SKM-1 treated with dmso at 0.1 percent for 144 hours (cell line): ENCODE measurements at regions not wholly inside any gene's neighbourhood (a gene's known extent, or its start where the extent isn't known, plus 50 kb on each side); places are given as distances from the start of the nearest gene placed in this dataset.
"Not testable (repeated sequence)": the region's sequence is repeated elsewhere in the genome, so short reads cannot be mapped to it uniquely, and the experiment has no call there.

Source experiments
- DNase-seq: peaks from one replicate; lab custom pipeline; 2025; ENCODE audit not compliant: unreplicated experiment; lab: John Stamatoyannopoulos, UW

DNA sequence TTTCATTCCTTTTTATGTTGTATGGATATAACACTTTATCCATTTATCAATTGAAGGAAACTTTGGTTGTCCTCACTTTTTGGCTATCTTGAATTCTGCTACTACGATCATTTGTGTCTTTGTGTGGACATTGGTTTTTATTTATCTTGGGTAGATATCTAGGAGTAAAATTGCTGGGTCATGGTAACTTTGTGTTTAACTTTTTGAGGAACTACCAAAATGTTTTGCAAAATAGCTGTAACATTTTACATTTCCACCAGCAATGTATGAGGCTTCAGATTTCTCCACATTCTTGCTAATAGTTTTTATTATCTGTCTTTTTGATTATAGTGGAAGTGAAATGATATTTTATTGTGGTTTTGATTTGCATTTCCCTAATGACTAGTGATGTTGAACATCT, 55.6 kb downstream of the TLNRD1 start:
- DNase-seq = peak; percentile 14

DNA sequence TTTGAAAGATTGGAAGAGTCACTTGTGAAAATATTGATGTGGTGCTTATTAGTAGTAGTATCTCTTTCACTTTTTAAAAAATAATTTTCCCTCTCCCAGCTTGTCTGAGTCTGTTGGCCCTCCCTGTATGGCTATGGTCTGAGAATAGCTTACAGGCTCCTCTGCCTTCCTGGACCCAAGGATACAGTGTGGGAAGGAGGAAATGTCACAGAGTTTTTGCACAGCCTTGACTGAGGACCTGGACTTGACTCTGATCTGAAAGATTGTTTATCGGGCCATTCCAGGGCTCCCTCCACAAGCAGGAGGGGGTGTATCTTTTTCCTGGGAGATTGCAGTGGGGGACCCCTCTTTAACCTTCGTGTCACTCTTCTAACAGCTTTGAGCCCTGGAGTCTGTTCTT, 59.7 kb downstream of the TLNRD1 start:
- no peak for DNase-seq

GRCh38 chr15:81060907-81061306, 60.2 kb downstream of the TLNRD1 start:
- DNase-seq = peak; percentile 9

DNA sequence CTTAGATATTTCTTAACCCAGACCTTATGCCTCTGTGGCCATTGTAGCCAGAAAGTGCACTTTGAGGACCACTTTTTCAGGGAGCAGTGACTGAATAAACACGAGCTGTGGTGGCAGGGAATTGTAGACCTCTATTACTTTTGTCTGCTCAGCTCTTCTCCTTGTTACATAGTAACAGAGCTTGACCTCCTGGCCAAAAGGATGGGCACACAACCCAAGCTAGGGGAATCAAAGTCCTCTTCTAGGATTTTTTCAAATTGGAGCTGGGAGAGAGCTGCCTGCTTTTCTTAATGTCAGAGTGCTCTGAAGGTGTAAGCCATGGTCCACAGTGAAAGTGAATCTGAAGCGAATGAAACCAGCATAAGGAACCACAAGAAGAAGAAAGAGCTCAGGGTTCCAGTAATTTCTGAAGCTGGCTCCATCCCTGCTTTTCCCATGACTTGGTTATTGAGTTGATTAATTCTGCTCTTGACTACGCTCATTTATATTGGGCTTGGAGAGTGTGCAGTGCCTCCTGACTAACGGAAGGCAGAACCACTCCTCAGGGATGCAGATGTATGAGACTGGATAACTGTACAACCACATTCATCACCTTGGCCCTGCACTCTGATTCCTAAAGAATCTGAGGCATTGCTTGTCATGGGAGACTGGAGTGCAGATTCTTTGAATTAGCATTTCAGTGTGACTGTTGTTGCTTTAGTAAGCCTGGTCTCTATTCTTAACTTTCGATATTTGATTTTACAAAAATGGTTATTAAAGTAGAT, 60.9 kb downstream of the TLNRD1 start:
- no peak for DNase-seq

DNA sequence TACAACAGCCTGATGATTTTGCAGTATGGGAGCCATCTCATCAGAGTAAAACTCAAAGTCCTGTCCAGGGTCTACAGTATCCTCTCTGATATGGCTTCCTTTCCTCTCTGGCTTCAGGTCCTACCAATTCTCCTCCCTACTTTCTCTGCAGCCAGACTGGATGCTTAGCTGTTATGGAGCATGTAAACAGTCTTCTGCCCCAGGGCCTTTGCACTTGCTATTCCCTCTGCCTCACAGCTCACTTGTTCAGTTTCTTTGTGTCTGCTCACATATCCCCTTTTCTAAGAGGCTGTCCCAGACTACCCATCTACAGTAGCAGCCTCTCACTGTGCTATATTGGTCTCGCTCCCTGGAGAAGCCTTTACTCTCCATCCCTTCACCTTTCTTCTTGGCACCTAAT, 62.2 kb downstream of the TLNRD1 start:
- DNase-seq = no peak

- no peak for DNase-seq
These were observed 63.5 kb downstream of the TLNRD1 start for GRCh38 chr15:81064253-81064652.

DNA sequence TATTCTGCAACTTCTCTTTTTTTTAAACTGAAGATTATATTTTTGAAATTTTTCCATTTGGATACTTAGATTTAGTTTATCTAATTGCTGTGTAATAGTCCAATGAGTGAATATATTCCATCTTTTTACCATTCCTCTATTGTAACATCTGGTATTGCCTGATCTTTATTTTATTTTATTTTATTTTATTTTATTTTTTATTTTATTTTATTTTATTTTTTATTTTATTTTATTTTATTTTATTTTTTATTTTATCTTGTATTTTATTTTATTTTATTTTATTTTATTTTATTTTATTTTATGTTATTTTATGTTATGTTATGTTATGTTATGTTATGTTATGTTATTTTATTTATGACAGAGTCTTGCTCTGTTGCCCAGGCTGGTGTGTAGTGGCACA, 66.5 kb upstream of the CFAP161 start:
- DNase-seq = not testable (repeated sequence)

GRCh38 chr15:81068516-81068915, 65.6 kb upstream of the CFAP161 start:
- no peak for DNase-seq

- no peak for DNase-seq
These were observed 64.7 kb upstream of the CFAP161 start for GRCh38 chr15:81069356-81069755.

DNA sequence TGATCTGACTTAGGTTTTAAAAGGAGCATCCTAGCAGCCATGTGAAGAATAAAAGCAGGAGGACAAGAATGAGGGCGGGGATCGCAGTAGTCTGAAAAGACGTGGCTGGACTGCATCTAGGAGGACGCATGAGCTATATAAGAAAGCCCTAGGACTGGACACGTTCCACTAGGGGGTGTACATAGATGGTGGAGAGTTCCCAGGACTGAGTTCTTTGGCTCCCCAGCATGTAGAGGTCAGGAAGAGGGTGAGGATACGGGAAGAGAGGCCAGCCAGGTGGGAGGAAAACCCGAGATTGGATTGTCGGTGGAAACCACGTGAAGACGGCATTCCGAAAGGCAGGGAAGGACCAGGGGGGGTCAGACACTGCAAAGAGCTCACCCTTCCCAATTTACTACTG, 64.2 kb upstream of the CFAP161 start:
- no peak for DNase-seq

DNA sequence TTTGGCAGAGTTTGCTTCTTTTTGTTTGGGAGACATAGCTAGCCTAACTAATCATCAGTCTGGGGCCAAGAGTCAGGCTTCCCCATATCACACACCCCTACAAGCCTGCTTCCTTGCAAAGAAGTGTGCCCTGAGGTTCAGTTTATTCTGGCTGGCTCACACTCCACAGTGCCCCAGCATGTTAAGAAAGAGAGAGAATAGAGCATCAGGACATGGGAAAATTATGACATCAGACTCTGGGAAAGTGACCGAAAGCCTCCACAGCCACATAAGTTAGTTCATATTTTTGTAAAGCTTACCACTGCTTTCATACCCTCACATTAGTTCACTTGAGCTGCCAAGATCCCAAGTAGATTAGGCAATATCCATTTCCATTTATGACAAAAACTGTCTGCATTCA, 63.0 kb upstream of the CFAP161 start:
- DNase-seq = no peak

DNA sequence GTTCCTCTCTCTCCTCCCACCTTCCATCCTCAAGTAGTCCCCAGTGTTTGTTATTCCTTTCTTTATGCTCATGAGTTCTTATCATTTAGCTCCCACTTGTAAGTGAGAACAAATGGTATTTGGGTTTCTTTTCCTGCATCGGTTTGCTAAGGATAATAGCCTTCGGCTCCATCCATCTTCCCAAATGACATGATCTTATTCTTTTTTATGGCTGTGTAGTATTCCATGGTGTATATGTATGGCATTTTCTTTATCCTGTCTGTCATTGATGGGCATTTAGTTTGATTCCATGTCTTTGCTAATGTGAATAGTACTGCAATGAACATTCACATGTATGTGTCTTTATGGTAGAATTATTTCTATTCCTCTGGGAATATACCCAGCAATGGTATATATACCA, 62.4 kb upstream of the CFAP161 start:
- DNase-seq = no peak

DNA sequence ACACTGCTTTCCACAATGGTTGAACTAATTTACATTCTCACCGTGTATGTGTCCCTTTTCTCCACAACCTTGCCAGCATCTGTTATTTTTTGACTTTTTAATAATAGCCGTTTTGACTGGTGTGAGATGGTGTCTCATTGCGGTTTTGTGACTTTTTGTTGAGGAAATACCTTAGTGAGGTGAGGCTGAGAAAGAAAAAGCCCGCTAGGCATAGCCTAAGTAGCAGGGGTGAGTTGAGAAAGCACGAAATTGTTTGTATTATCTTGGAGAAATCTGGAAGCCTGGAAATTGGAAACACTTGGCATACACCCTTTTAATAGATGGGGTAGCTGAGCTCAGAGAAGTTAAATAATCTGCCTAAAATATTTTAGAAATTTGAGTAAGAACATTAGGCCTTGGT, 61.5 kb upstream of the CFAP161 start:
- no peak for DNase-seq

- DNase-seq = no peak
These were observed 60.3 kb upstream of the CFAP161 start for GRCh38 chr15:81073801-81074200.

DNA sequence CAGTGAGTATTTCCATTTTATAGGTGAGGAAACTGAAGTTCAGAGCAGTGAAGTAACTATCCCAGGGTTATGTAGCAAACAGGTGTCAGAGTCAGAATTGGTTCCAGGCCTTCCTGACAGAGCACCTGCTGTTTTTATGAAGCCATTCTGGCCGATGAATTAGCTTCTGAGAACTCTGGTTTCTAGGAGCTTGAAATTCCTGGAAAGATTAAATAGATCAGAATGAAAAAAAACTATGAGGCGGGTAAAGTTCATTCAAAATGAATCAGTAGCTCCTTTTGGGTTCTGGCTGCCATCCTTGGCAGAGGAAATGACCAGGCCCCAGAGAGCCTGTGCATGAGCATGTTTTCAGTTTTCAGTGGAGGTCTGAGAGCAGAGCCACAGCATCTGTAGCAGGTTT, 59.3 kb upstream of the CFAP161 start:
- DNase-seq = no peak

GRCh38 chr15:81075272-81075671, 58.8 kb upstream of the CFAP161 start:
- DNase-seq = no peak

DNA sequence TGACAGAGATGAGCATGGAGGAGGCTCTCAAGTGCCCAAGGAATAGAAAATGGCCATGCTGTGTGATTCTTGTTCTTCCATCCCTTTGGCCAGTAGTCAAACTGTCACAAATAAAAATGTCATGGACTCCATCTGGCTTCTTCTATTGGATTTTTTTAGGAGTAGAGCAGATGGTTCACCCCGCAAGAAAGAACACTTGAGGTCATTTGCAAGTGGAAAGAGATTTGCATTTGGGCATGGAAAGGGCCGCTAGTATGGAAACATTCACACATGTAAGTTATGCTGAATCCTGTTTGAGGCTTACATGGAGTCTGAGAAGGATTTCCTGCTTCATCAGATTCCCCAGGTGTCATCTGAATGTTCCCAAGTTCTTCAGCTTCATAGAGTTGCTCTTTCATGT, 53.1 kb upstream of the CFAP161 start:
- DNase-seq = no peak

- no peak for DNase-seq
These were observed 50.9 kb upstream of the CFAP161 start for GRCh38 chr15:81083201-81083600.
